ENCODE measurements at regions not wholly inside any gene's neighbourhood (a gene's known extent, or its start where the extent isn't known, plus 50 kb on each side); places are given as distances from the start of the nearest gene placed in this dataset.

DNA sequence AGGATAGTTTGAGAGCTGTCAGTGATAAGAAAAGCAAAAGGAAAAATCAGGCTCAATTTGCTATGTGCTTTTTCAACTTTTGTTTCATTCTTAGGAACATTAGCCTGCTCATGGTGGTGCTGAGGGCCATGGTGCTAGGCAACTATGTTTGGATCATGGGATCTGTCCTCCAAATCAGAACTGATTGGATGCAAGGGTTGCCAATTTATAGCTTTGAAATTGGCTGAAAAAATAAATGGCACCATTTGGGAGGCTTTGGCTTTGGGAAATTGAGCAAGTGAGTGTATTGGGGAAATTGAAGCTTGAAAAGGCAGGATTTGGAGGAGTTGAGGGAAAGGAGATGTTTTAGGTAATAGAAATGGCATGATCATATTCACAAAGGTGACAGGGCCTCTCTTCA lies 103.8 kb downstream of the CYP26A1 start:
- TF ChIP-seq POLR2A (IDR thresholded peaks at IDR 0.05; ENCODE audit: low read depth, low read length) (no peak), RCOR1 (IDR thresholded peaks at IDR 0.05; ENCODE audit: insufficient replicate concordance, low read length) (no peak), MXI1 (IDR thresholded peaks at IDR 0.05; ENCODE audit: borderline replicate concordance, low read depth, low read length) (no peak), BHLHE40 (IDR thresholded peaks at IDR 0.05; ENCODE audit: low read depth, low read length) (no peak), NFE2L2 (IDR thresholded peaks at IDR 0.05; ENCODE audit: low read depth, low read length) (no peak)
- Histone ChIP-seq H3K4me1 (ENCODE audit: control insufficient read depth, insufficient read depth, low read length) (no peaks in the 10 kb centered on the region), H3K9ac (ENCODE audit: low read depth, low read length) (no peak overlapping the region), H2AK5ac (ENCODE audit: low read depth, low read length) (no peak overlapping the region), H2BK5ac (ENCODE audit: low read depth, low read length, poor library complexity, severe bottlenecking) (no peak overlapping the region), H4K8ac (ENCODE audit: low read depth in 2 of 2, low read length in 2 of 2) (no peak overlapping the region), H3K36me3 (ENCODE audit: control insufficient read depth, insufficient read depth, low read length) (no peaks in the 10 kb centered on the region), H3K56ac (ENCODE audit: extremely low read depth, insufficient read depth, low read length) (no peak overlapping the region), H3K18ac (ENCODE audit: low read depth, low read length) (no peak overlapping the region), H2BK20ac (ENCODE audit: low read depth, low read length) (no peak overlapping the region), H2AFZ (replicated peaks; ENCODE audit: low read length, poor library complexity) (no peak overlapping the region), H2BK120ac (ENCODE audit: low read depth, low read length) (no peak overlapping the region), H4K5ac (ENCODE audit: low read depth, low read length) (no peak overlapping the region), H3K9me3 (ENCODE audit: control insufficient read depth, insufficient read depth, low read length) (no peaks in the 10 kb centered on the region), H3K27ac (ENCODE audit: insufficient read depth, low read length) (no peak overlapping the region), H2AK9ac (replicated peaks; ENCODE audit: low read depth, low read length, poor library complexity) (no peak overlapping the region), H3K4me2 (ENCODE audit: low read depth, low read length) (no peak overlapping the region), H3K9me1 (ENCODE audit: insufficient read depth, low read length) (no peaks in the 10 kb centered on the region), H3K14ac (replicated peaks; ENCODE audit: low read depth, low read length) (no peak overlapping the region), H3K4ac (ENCODE audit: low read depth, low read length) (no peak overlapping the region), H4K91ac (ENCODE audit: insufficient read depth, low read depth, low read length) (no peak overlapping the region), H4K20me1 (ENCODE audit: insufficient read depth, low read length) (no peaks in the 10 kb centered on the region), H3K4me3 (ENCODE audit: insufficient read depth, low read depth, low read length) (no peak overlapping the region), H2BK15ac (ENCODE audit: low read depth, low read length) (no peak overlapping the region), H3K27me3 (ENCODE audit: control insufficient read depth, insufficient read depth, low read length) (peaks cover 19% of the 10 kb centered on the region), H3K23ac (ENCODE audit: low read depth, low read length) (no peak overlapping the region), H3K79me1 (ENCODE audit: low read depth in 1 of 2, low read length in 2 of 2) (no peaks in the 10 kb centered on the region)
- ChIA-PET CTCF (interaction anchor here (1.2 kb wide), 1 partner anchor 11 kb away, joined by 4 read pairs; no protein-coding TSS in a partner anchor), POLR2A (ENCODE audit: unreplicated experiment) (no interaction called here)
- intact Hi-C loops (cut with micrococcal nuclease), result no loop called here
- no peak for ATAC-seq (ENCODE audit: low read depth)
- DNase-seq, result no peak
- dilution Hi-C loops (cut with HindIII; ENCODE audit: low sequenced_read_pairs, unreplicated experiment), result no loop called here
- no TSS peak for BruUV-seq (replicated peaks)
- in situ Hi-C loops (cut with MboI; ENCODE audit: low sequenced_read_pairs), result no loop called here

All from IMR-90 (cell line).